ENCODE measurements at regions not wholly inside any gene's neighbourhood (a gene's known extent, or its start where the extent isn't known, plus 50 kb on each side); places are given as distances from the start of the nearest gene placed in this dataset.
"Not testable (repeated sequence)": the region's sequence is repeated elsewhere in the genome, so short reads cannot be mapped to it uniquely, and the experiment has no call there.

DNA sequence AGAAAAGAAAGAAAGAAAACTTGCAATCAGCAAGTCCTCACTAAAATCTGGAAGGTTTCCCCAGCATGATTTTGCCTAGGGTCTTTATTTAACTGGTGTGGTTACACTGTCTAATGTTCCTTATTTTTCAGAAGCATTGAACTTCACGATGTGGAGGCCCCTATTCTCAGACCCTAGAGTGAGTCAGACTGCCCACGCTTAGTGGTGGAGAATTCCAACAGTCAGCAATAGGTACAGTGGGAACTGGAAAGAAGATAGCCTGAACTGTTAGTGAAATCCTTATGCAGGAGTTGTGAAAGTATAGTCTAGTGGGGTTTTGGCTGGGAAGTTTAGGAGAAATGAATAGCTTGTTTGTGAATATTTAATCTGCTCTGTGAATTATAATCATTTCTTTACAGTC, 115.0 kb downstream of the FZD1 start:
- Histone ChIP-seq H3K27ac (no peak overlapping the region), H3K4me3 (ENCODE audit: low read depth, low read length) (no peak overlapping the region), H3K27me3 (ENCODE audit: insufficient read depth, low read depth, severe bottlenecking) (no peaks in the 10 kb centered on the region), H3K9me3 (ENCODE audit: severe bottlenecking) (no peaks in the 10 kb centered on the region), H3K36me3 (no peaks in the 10 kb centered on the region)
- TF ChIP-seq, protein P1, sequence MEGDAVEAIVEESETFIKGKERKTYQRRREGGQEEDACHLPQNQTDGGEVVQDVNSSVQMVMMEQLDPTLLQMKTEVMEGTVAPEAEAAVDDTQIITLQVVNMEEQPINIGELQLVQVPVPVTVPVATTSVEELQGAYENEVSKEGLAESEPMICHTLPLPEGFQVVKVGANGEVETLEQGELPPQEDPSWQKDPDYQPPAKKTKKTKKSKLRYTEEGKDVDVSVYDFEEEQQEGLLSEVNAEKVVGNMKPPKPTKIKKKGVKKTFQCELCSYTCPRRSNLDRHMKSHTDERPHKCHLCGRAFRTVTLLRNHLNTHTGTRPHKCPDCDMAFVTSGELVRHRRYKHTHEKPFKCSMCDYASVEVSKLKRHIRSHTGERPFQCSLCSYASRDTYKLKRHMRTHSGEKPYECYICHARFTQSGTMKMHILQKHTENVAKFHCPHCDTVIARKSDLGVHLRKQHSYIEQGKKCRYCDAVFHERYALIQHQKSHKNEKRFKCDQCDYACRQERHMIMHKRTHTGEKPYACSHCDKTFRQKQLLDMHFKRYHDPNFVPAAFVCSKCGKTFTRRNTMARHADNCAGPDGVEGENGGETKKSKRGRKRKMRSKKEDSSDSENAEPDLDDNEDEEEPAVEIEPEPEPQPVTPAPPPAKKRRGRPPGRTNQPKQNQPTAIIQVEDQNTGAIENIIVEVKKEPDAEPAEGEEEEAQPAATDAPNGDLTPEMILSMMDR (IDR thresholded peaks at IDR 0.05; ENCODE audit: low read depth, low read length) = no peak
- DNase-seq = no peak

DNA sequence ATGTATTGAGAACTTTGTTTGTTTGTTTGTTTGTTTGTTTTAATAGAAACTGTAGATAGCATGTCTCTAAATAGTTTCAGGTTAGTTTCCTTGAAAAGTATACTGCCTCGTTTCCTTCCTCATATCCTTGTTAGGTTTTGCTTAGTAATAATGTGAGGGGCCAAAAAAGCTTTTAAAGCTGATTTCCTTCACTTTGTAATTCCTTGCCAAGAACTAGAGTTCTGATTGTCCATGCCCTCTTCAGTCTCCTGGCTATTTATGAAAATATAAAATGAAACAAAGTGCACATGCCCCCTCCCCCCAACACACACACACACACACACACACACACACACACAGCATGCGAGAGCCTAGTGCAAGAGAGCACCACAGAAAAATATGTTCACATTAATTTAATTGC, 115.8 kb downstream of the FZD1 start:
- Histone ChIP-seq H3K27me3 (ENCODE audit: insufficient read depth, low read depth, severe bottlenecking) (no peaks in the 10 kb centered on the region), H3K36me3 (no peaks in the 10 kb centered on the region), H3K27ac (no peak overlapping the region), H3K4me3 (ENCODE audit: low read depth, low read length) (no peak overlapping the region), H3K9me3 (ENCODE audit: severe bottlenecking) (peaks cover 1% of the 10 kb centered on the region)
- TF ChIP-seq, protein P1 (IDR thresholded peaks at IDR 0.05; ENCODE audit: low read depth, low read length) = no peak
- no peak for DNase-seq

DNA sequence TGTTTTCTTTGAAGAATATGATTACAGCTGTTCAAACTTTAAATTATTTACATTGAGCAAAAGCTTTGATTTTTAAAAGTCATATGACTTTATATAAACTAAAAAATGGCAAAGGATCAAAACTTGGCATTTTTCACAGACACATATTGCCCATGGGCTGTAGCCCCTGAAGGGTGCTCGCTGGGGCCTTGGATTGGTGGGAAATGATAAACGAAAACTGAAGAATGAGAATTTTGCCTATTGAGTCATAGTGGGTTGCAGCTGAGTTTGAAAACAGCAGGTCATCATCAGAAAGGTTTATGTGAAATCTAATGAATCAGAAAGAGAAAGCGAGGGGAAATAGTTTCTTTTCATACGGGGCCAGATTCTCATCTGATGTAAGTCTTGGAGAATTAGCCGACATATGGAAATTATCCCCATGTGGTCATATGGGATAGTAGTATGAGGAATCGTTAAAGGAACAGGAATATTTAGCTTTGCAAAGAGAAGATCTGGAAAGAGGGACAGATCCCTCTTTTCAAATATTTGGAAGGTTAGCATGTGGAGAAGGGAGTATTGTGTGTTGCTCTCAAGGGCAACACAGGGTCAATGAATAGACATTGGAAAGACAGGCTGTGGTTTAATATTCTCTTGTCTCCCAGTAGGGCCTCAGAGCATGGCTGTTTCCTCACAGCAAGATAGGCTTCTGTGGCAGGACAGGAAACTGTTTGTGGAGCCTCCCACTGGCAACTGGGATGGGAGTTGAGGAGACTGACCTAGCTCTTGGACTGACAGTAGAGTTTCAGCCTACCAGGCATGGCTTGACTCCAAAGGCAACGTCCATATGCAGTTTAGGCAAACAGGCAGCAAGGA, 119.0 kb downstream of the FZD1 start:
- no peak for DNase-seq
- Histone ChIP-seq H3K36me3 (no peaks in the 10 kb centered on the region), H3K4me3 (ENCODE audit: low read depth, low read length) (no peak overlapping the region), H3K9me3 (ENCODE audit: severe bottlenecking) (peaks cover 3% of the 10 kb centered on the region), H3K27ac (no peak overlapping the region), H3K27me3 (ENCODE audit: insufficient read depth, low read depth, severe bottlenecking) (no peaks in the 10 kb centered on the region)
- TF ChIP-seq, protein P1 (IDR thresholded peaks at IDR 0.05; ENCODE audit: low read depth, low read length) = no peak

DNA sequence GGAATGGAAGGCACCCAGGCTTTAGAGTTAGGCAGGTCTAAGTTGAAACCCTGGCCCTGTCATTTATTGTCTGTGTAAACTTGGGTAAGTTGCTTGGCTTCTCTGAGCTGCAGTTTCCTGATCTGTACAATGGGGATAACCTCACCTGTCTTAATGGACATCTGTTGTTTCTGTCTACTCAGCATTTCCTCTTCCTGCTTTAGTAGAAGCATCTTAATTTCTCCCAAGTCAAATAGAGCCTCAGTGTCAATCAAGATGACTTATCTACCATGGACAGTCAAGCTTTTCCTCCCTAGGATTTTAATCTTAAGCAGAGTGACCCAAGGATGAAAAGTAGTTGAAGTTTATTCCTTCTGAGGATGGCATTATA, 119.7 kb downstream of the FZD1 start:
- Histone ChIP-seq H3K27me3 (ENCODE audit: insufficient read depth, low read depth, severe bottlenecking) (no peaks in the 10 kb centered on the region), H3K36me3 (no peaks in the 10 kb centered on the region), H3K9me3 (ENCODE audit: severe bottlenecking) (peaks cover 3% of the 10 kb centered on the region), H3K27ac (no peak overlapping the region), H3K4me3 (ENCODE audit: low read depth, low read length) (no peak overlapping the region)
- DNase-seq = no peak
- TF ChIP-seq, protein P1 (IDR thresholded peaks at IDR 0.05; ENCODE audit: low read depth, low read length) = no peak

DNA sequence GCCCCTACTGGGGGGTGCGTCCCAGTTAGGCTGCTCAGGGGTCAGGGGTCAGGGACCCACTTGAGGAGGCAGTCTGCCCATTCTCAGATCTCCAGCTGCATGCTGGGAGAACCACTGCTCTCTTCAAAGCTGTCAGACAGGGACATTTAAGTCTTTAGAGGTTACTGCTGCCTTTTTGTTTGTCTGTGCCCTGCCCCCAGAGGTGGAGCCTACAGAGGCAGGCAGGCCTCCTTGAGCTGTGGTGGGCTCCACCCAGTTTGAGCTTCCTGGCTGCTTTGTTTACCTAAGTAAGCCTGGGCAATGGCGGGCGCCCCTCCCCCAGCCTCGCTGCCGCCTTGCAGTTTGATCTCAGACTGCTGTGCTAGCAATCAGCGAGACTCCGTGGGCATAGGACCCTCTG, 130.5 kb downstream of the FZD1 start:
- not testable (repeated sequence) for H3K27ac ChIP-seq

DNA sequence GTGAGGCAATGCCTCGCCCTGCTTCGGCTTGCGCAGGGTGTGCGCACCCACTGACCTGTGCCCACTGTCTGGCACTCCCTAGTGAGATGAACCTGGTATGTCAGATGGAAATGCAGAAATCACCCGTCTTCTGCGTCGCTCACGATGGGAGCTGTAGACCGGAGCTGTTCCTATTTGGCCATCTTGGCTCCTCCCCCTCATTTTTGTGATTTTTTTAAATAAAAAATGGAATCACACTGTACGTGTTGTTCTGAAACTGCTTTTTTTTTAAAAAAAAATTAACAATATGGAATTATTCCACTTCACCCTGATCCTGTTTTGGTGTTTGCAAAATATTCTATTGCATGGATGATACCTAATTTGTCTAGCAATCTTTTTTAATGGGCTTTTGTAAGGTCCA, 131.1 kb downstream of the FZD1 start:
- H3K27me3 ChIP-seq (ENCODE audit: insufficient read depth, low read depth, severe bottlenecking); DNase-seq; H3K9me3 ChIP-seq (ENCODE audit: severe bottlenecking); H3K4me3 ChIP-seq (ENCODE audit: low read depth, low read length); H3K27ac ChIP-seq; H3K36me3 ChIP-seq: not testable (repeated sequence)

More for the DNA sequence above, 130.5 kb downstream of the FZD1 start:
- not testable (repeated sequence) for H3K4me3 ChIP-seq (ENCODE audit: low read depth, low read length); H3K9me3 ChIP-seq (ENCODE audit: severe bottlenecking); H3K27me3 ChIP-seq (ENCODE audit: insufficient read depth, low read depth, severe bottlenecking); H3K36me3 ChIP-seq; DNase-seq

DNA sequence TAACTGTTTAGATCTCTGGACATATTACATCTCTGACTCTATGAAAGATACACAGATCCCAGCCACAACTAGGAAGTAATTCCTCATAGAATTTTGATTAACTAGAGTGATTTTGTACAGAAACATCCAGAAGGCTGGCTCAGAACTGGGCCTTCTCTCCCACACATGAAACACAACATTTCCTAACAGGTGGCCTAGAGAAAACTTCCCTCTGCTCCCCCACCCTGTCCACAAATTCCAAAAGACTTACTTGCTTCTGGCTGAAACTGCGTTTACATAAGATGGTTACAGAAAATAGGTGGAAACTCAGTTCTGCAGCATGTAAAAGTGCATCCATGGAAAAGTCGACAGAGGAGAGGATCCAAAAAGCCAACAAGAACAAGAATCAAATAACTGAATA, 132.9 kb downstream of the FZD1 start:
- no peak for DNase-seq
- no peak overlapping the region for H3K27ac ChIP-seq
- H3K36me3 ChIP-seq = no peaks in the 10 kb centered on the region
- H3K27me3 ChIP-seq (ENCODE audit: insufficient read depth, low read depth, severe bottlenecking) = no peaks in the 10 kb centered on the region
- no peaks in the 10 kb centered on the region for H3K9me3 ChIP-seq (ENCODE audit: severe bottlenecking)
- no peak overlapping the region for H3K4me3 ChIP-seq (ENCODE audit: low read depth, low read length)
- TF ChIP-seq, protein P1 (IDR thresholded peaks at IDR 0.05; ENCODE audit: low read depth, low read length) = no peak
